Central memory CD8-positive, alpha-beta T cell (primary cell): ENCODE measurements at regions not wholly inside any gene's neighbourhood (a gene's known extent, or its start where the extent isn't known, plus 50 kb on each side); places are given as distances from the start of the nearest gene placed in this dataset.

Experiments used
- ATAC-seq: fragments of 150-1000 bp; cut with Tn5 transposase; replicated peaks from 2 replicates; pipeline ENCODE4 v1.10.0; 2022; ENCODE audit warnings: mild to moderate bottlenecking, moderate FRiP score, moderate number of reproducible peaks; ENCODE audit not compliant: poor library complexity, severe bottlenecking; ENCODE audit errors: extremely low read depth
- DNase-seq, 2 donors: peaks; one replicate each; pipeline ENCODE4 v3.0.0; 2021; ENCODE audit warnings: low spot score in 2 of 2
- H3K27ac Mint-ChIP-seq: one replicate; pipeline ENCODE4 v1.8.0; 2022; ENCODE audit warnings: low read depth, mild to moderate bottlenecking, moderate library complexity, mixed read lengths
- H3K27me3 Mint-ChIP-seq: one replicate; pipeline ENCODE4 v1.8.0; 2022; ENCODE audit warnings: mixed read lengths
- H3K36me3 Mint-ChIP-seq: one replicate; pipeline ENCODE4 v1.8.0; 2022; ENCODE audit warnings: mild to moderate bottlenecking, moderate library complexity, mixed read lengths; ENCODE audit not compliant: insufficient read depth
- H3K4me1 Mint-ChIP-seq: one replicate; pipeline ENCODE4 v1.8.0; 2022; ENCODE audit warnings: mixed read lengths
- H3K4me3 Mint-ChIP-seq: one replicate; pipeline ENCODE4 v1.8.0; 2022; ENCODE audit warnings: mild to moderate bottlenecking, moderate library complexity, mixed read lengths
- H3K9me3 Mint-ChIP-seq: one replicate; pipeline ENCODE4 v1.8.0; 2022; ENCODE audit warnings: mixed read lengths

- H3K9me3 Mint-ChIP-seq = peaks cover 16% of the 10 kb centered on the region
- H3K36me3 Mint-ChIP-seq = peaks cover 2% of the 10 kb centered on the region
- ATAC-seq = no peak
- H3K4me3 Mint-ChIP-seq = no peak overlapping the region
- no peak overlapping the region for H3K27ac Mint-ChIP-seq
- DNase-seq = no peak
- no peaks in the 10 kb centered on the region for H3K27me3 Mint-ChIP-seq
- H3K4me1 Mint-ChIP-seq = no peaks in the 10 kb centered on the region
Observed at GRCh38 chr3:83523470-83524073, 1435.2 kb upstream of the CADM2 start.

- Mint-ChIP-seq H3K27ac (no peak overlapping the region), H3K4me1 (no peaks in the 10 kb centered on the region), H3K36me3 (peaks cover 2% of the 10 kb centered on the region), H3K4me3 (no peak overlapping the region), H3K27me3 (no peaks in the 10 kb centered on the region), H3K9me3 (peaks cover 16% of the 10 kb centered on the region)
- no peak for ATAC-seq
- DNase-seq = no peak
Observed at GRCh38 chr3:83524901-83525300, 1433.9 kb upstream of the CADM2 start.

GRCh38 chr3:83559082-83559481 lies 1399.7 kb upstream of the CADM2 start:
- H3K27me3 Mint-ChIP-seq = no peaks in the 10 kb centered on the region
- H3K9me3 Mint-ChIP-seq = peaks cover 34% of the 10 kb centered on the region
- H3K4me3 Mint-ChIP-seq = no peak overlapping the region
- no peak overlapping the region for H3K27ac Mint-ChIP-seq
- ATAC-seq (no peak), DNase-seq (no peak)
- H3K36me3 Mint-ChIP-seq = no peaks in the 10 kb centered on the region
- no peaks in the 10 kb centered on the region for H3K4me1 Mint-ChIP-seq

GRCh38 chr3:83567935-83568334 lies 1390.9 kb upstream of the CADM2 start:
- Mint-ChIP-seq H3K27me3 (no peaks in the 10 kb centered on the region), H3K4me1 (no peaks in the 10 kb centered on the region), H3K4me3 (no peak overlapping the region), H3K9me3 (peaks cover 5% of the 10 kb centered on the region), H3K27ac (no peak overlapping the region), H3K36me3 (no peaks in the 10 kb centered on the region)
- DNase-seq = no peak
- no peak for ATAC-seq

- no peak for DNase-seq
- no peaks in the 10 kb centered on the region for H3K27me3 Mint-ChIP-seq
- no peak overlapping the region for H3K4me3 Mint-ChIP-seq
- H3K4me1 Mint-ChIP-seq = no peaks in the 10 kb centered on the region
- no peak overlapping the region for H3K27ac Mint-ChIP-seq
- ATAC-seq = no peak
- H3K36me3 Mint-ChIP-seq = no peaks in the 10 kb centered on the region
- H3K9me3 Mint-ChIP-seq = peaks cover 19% of the 10 kb centered on the region
Observed at GRCh38 chr3:83581546-83581945, 1377.2 kb upstream of the CADM2 start.

GRCh38 chr3:83601704-83602103 lies 1357.1 kb upstream of the CADM2 start:
- ATAC-seq (no peak), DNase-seq (no peak)
- H3K4me1 Mint-ChIP-seq = no peaks in the 10 kb centered on the region
- no peak overlapping the region for H3K4me3 Mint-ChIP-seq
- H3K27ac Mint-ChIP-seq = no peak overlapping the region
- H3K27me3 Mint-ChIP-seq = no peaks in the 10 kb centered on the region
- H3K9me3 Mint-ChIP-seq = peaks cover 11% of the 10 kb centered on the region
- H3K36me3 Mint-ChIP-seq = no peaks in the 10 kb centered on the region

- no peak for ATAC-seq
- peaks cover 5% of the 10 kb centered on the region for H3K9me3 Mint-ChIP-seq
- no peak overlapping the region for H3K27ac Mint-ChIP-seq
- H3K27me3 Mint-ChIP-seq = no peaks in the 10 kb centered on the region
- no peak overlapping the region for H3K4me3 Mint-ChIP-seq
- DNase-seq = no peak
- H3K4me1 Mint-ChIP-seq = no peaks in the 10 kb centered on the region
- no peaks in the 10 kb centered on the region for H3K36me3 Mint-ChIP-seq
Observed at GRCh38 chr3:83622526-83622925, 1336.3 kb upstream of the CADM2 start.

GRCh38 chr3:83625261-83625660 lies 1333.5 kb upstream of the CADM2 start:
- peaks cover 5% of the 10 kb centered on the region for H3K9me3 Mint-ChIP-seq

GRCh38 chr3:83628471-83628870 lies 1330.3 kb upstream of the CADM2 start:
- Mint-ChIP-seq H3K4me3 (no peak overlapping the region), H3K27ac (no peak overlapping the region), H3K36me3 (no peaks in the 10 kb centered on the region), H3K4me1 (no peaks in the 10 kb centered on the region), H3K27me3 (no peaks in the 10 kb centered on the region), H3K9me3 (peaks cover 14% of the 10 kb centered on the region)
- no peak for DNase-seq
- no peak for ATAC-seq

More at GRCh38 chr3:83625261-83625660, 1333.5 kb upstream of the CADM2 start:
- H3K4me1 Mint-ChIP-seq = no peaks in the 10 kb centered on the region
- H3K27me3 Mint-ChIP-seq = no peaks in the 10 kb centered on the region
- ATAC-seq (no peak), DNase-seq (no peak)
- no peaks in the 10 kb centered on the region for H3K36me3 Mint-ChIP-seq
- no peak overlapping the region for H3K4me3 Mint-ChIP-seq
- no peak overlapping the region for H3K27ac Mint-ChIP-seq

GRCh38 chr3:83632526-83632925 lies 1326.3 kb upstream of the CADM2 start:
- DNase-seq (no peak), ATAC-seq (no peak)
- no peak overlapping the region for H3K27ac Mint-ChIP-seq
- H3K4me1 Mint-ChIP-seq = no peaks in the 10 kb centered on the region
- H3K9me3 Mint-ChIP-seq = peaks cover 17% of the 10 kb centered on the region
- H3K36me3 Mint-ChIP-seq = no peaks in the 10 kb centered on the region
- H3K27me3 Mint-ChIP-seq = no peaks in the 10 kb centered on the region
- no peak overlapping the region for H3K4me3 Mint-ChIP-seq

- ATAC-seq (no peak), DNase-seq (no peak)
- Mint-ChIP-seq H3K27me3 (no peaks in the 10 kb centered on the region), H3K36me3 (no peaks in the 10 kb centered on the region), H3K9me3 (peaks cover 27% of the 10 kb centered on the region), H3K4me3 (no peak overlapping the region), H3K27ac (no peak overlapping the region), H3K4me1 (no peaks in the 10 kb centered on the region)
Observed at GRCh38 chr3:83633758-83634157, 1325.0 kb upstream of the CADM2 start.

- no peaks in the 10 kb centered on the region for H3K27me3 Mint-ChIP-seq
- H3K9me3 Mint-ChIP-seq = peaks cover 26% of the 10 kb centered on the region
- H3K4me1 Mint-ChIP-seq = no peaks in the 10 kb centered on the region
- DNase-seq (no peak), ATAC-seq (no peak)
- no peaks in the 10 kb centered on the region for H3K36me3 Mint-ChIP-seq
- H3K4me3 Mint-ChIP-seq = no peak overlapping the region
- no peak overlapping the region for H3K27ac Mint-ChIP-seq
Observed at GRCh38 chr3:83649692-83650091, 1309.1 kb upstream of the CADM2 start.

- Mint-ChIP-seq H3K27me3 (no peaks in the 10 kb centered on the region), H3K4me3 (no peak overlapping the region), H3K36me3 (no peaks in the 10 kb centered on the region), H3K27ac (no peak overlapping the region), H3K9me3 (peaks cover 27% of the 10 kb centered on the region), H3K4me1 (no peaks in the 10 kb centered on the region)
- DNase-seq (no peak), ATAC-seq (no peak)
Observed at GRCh38 chr3:83655083-83655482, 1303.7 kb upstream of the CADM2 start.
